HG02642 (cell line): ENCODE measurements at regions not wholly inside any gene's neighbourhood (a gene's known extent, or its start where the extent isn't known, plus 50 kb on each side); places are given as distances from the start of the nearest gene placed in this dataset.

ENCODE experiments used
- ATAC-seq: cut with Tn5 transposase; IDR thresholded peaks from one replicate; pipeline ENCODE4 v1.9.1; 2021; ENCODE audit warnings: mild to moderate bottlenecking; ENCODE audit not compliant: unreplicated experiment, poor library complexity

GRCh38 chr6:21455071-21455470 is 138.5 kb upstream of the SOX4 start:
- no peak for ATAC-seq

- ATAC-seq, result no peak
Observed at GRCh38 chr6:21457647-21458046, 135.9 kb upstream of the SOX4 start.

- no peak for ATAC-seq
Observed at GRCh38 chr6:21459641-21460040, 133.9 kb upstream of the SOX4 start.

- ATAC-seq, result no peak
Observed at GRCh38 chr6:21461844-21462518, 131.6 kb upstream of the SOX4 start.

GRCh38 chr6:21462519-21462852 is 131.1 kb upstream of the SOX4 start:
- ATAC-seq, result no peak

DNA sequence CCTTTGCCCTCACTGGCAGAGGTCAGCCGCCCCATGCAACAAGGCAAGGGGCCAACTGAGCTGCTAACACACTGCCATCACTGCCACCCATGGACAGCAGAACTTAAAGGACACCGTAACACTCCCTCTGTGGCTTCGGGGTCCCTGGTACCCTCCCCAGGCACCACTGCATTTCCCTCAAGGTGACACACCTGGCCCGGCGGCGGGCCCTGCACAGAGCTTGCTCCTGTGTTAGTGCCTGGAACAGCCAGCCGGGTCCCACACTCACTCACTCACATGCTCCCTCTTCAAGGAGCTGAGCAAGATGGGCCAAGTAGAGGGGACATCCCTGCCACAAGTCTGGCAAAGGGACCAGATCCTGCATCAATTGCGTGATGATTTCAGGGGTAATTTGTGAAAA is 126.5 kb upstream of the SOX4 start:
- no peak for ATAC-seq

DNA sequence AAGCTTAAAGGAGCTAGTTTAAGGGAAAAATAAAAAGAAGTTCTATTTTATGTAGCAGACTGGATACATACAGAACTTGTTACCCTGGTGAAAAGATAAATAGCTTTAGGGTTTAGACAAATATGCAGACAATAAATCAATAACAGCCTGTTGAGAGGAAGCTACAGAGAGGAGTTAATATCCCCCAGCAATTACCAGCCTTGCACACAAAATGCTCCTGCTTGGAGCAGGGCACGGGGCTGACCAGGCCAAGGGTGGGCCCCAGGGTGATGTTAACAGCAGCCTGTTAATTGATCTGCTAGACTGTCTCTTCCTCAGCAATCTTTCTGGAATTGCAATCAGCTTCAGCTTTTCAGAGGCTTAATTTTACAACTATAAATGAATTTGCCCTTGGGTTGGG is 125.1 kb upstream of the SOX4 start:
- ATAC-seq, result no peak

DNA sequence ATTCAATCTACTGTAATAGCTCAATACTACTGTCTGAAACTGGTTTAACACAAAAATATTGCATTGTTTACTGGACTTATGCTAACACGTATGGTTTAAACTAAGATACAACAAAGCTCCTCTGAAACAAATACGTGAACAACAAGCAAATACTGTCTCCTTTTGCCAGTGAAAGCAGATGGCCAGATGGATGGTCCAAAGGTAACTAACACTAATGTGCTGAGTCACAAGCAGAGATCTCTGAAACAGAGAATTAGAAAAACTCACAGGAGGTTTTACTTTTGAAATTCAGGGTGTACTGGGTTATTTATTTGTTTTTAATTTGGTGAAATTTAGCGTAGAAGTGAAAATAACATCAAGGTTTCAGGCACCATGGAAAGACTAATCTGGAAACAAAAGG is 124.3 kb upstream of the SOX4 start:
- ATAC-seq, result no peak

GRCh38 chr6:21476112-21476511 is 117.4 kb upstream of the SOX4 start:
- no peak for ATAC-seq

- no peak for ATAC-seq
Observed at GRCh38 chr6:21478411-21478810, 115.1 kb upstream of the SOX4 start.

DNA sequence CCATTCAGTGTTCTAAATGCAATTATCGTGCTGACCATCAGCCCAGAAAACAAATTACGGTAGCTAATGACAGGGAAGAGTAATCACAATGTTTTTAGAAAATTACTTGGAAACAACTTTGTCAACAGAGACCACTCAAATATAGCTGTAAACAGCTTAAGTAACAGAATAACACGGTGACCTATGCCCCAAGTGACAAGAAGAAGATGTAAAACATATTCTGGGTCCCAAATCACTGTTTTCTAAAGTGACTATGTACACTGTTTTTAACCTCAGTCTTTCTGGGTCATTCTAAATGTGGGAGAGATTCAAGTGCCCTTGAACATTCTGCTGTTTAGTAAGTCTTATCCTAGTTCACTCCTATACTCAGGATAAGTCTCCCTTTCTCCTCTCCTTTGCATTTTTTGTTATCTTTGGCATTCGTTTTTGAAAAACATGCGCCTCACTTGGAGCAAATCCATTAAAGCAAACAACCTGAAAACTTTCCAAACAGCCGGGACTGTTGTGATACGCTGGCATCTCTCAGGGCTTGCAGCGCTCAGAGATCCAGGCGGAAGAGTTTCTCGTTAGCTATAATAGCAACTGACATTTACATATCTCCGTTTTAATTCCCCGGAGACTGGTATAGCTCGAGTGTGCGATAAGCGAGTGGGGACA is 114.5 kb upstream of the SOX4 start:
- ATAC-seq, result no peak

GRCh38 chr6:21486115-21486514 is 107.4 kb upstream of the SOX4 start:
- ATAC-seq, result no peak

DNA sequence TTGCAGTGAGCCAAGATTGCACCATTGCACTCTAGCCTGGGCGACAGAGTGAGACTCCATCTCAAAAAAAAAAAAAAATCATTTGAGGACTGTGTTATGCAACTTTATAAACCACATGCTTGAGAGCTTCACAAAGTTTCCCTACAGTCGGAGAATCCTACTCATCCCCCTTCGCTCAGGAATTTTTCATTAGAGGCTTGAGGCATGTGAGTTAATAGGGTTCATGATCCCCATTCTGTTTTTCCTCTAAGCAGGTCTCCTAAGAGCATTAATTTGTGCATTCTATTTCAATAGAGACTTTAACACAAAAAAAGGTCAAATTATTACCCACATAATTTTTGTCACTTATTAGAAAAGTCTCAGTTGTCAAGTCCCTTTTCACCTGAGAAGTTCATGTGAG is 103.7 kb upstream of the SOX4 start:
- ATAC-seq, result no peak

DNA sequence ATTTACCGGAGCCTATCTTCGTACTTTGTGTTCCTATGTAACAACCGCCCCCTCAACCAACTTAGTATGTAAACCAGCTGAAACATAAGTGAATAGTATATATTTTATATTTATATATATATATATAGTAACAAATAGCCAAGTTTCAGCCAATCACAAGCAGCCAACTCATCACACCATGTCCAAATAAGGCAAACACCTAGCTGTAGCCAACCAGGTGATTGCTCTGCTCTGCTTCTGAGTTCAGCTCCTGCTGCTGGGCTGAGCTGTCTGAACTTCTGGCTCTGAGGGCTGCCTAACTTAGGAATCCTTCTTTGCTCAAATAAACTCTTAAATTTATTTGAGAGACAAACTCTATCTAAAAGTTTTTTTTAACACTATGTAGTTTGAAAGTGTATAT is 101.6 kb upstream of the SOX4 start:
- ATAC-seq, result no peak

DNA sequence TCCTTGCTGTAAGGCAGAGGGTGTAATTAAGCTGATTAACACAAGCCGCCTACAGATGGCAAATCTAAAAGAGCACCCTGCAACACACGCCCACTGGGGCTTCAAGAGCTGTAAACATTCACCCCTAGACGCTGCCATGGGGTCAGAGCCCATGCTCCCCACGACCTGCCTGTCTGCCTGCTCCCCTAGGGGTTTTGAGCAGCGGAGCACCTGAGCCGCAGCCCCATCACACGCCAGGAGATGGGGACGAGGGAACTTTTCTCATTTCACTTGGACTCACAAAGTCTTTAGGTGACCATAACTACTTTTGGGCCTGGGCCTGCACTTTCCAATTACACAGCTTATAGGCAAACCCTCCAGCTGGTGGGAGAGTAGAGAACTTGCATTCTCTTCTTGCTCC is 99.0 kb upstream of the SOX4 start:
- no peak for ATAC-seq

GRCh38 chr6:21496196-21496595 is 97.4 kb upstream of the SOX4 start:
- ATAC-seq, result no peak

GRCh38 chr6:21496706-21497105 is 96.8 kb upstream of the SOX4 start:
- no peak for ATAC-seq

- ATAC-seq, result no peak
Observed at GRCh38 chr6:21500314-21501020, 93.1 kb upstream of the SOX4 start.

DNA sequence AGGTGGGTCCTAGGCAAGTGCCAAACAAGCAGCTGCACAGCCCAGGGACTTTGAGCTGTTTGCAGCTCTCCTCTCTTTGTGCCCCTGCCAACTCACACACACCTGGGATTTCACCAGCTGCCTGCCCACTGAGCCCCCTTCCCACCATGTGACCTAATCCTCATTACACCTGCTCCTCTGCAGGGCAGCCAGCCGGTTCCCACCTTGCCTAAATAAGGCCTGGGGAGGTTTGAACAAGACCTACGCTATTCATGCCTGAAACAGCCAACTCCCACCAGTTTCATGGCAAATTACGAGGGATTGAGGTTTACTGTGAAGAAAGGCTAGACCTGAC is 92.6 kb upstream of the SOX4 start:
- no peak for ATAC-seq

- ATAC-seq, result no peak
Observed at GRCh38 chr6:21501815-21502214, 91.7 kb upstream of the SOX4 start.

- no peak for ATAC-seq
Observed at GRCh38 chr6:21502682-21503081, 90.9 kb upstream of the SOX4 start.

GRCh38 chr6:21504790-21505189 is 88.8 kb upstream of the SOX4 start:
- no peak for ATAC-seq
